Epidermal melanocyte (primary cell): ENCODE measurements at regions not wholly inside any gene's neighbourhood (a gene's known extent, or its start where the extent isn't known, plus 50 kb on each side); places are given as distances from the start of the nearest gene placed in this dataset.
"Not testable (repeated sequence)": the region's sequence is repeated elsewhere in the genome, so short reads cannot be mapped to it uniquely, and the experiment has no call there.

Experiments used
- DNase-seq: peaks from one replicate; pipeline ENCODE4 v3.0.0; 2011; ENCODE audit warnings: low spot score; ENCODE audit not compliant: insufficient read length

GRCh38 chr2:59167514-59167913, 926.4 kb upstream of the FANCL start:
- no peak for DNase-seq

DNA sequence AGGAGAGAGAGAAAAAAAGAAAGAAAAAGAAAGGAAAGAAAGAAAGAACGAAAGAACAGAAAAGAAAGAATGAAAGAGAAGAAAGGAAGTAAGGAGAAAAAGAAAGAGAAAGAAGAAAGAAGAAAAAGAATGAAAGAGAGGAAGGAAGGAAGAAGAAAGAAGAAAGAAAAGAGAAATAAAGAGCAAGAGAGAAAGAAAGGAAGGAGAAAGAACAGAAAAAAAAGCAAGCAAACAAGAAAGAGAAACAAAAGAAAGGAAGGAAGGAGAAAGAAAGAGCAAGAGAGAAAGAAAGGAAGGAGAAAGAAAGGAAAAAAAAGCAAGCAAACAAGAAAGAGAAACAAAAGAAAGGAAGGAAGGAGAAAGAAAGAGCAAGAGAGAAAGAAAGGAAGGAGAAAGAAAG, 916.8 kb upstream of the FANCL start:
- not testable (repeated sequence) for DNase-seq

GRCh38 chr2:59151805-59152204, 910.7 kb upstream of the FANCL start:
- no peak for DNase-seq

GRCh38 chr2:59150217-59150849, 909.2 kb upstream of the FANCL start:
- DNase-seq, result no peak

DNA sequence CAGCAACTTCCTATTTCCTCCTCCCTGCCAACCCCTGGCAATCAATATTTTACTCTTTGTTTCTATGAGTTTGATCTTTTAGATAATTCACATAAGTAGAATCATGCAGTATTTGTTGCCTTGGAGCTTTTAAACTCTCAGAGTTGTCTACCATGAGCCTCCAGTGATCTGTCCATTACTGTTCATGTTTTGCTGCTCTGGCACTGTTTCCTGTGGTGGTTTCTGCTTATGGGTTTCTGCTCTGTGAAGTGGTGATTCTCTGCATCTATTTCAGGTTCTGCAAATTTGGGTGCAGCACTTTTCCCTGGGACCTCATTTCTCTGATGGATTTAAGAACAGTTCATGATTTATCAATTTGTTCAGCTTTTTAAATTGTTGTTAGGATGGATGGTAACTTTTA, 908.1 kb upstream of the FANCL start:
- no peak for DNase-seq

DNA sequence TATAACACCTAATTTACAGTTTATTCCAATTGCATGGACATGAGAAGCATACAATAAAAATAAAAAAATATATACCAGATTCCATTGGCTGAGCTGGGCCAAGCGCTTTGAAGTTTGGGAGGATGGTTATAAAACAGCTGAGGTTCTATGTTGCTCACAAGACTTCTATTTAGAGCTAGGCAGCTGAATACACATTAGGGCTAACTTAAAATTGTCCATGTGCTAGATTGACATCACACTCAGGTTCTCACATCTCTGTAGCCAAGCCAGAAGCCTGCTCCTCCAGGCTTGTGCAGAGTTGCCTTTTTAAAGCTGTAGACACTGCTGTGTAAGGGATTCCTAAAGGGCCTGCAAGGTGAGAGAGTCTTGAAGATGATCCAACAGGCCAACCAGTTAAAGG, 871.1 kb upstream of the FANCL start:
- DNase-seq, result no peak

- no peak for DNase-seq
Measured at GRCh38 chr2:59096973-59097372, 855.8 kb upstream of the FANCL start.

DNA sequence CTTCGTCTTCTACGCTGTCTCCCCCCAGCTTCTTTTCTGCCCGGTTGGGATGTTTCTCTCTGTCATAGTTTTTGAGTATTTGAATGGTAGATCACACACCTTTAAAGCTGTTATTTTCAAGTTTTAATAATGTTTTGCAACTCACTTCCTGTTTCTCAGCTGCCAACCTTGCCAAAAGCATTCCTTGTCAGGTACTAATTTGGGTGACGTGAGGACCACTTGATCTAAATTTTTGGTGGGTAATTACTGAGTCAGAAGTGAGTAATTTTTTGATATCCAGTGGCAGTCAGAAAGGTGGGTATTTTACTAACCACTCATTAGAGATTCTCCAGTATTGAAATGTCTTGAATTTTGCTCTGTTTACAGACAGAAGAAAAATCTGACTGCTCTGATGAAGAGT, 852.4 kb upstream of the FANCL start:
- no peak for DNase-seq

- no peak for DNase-seq
Measured at GRCh38 chr2:59084326-59084725, 843.2 kb upstream of the FANCL start.

DNA sequence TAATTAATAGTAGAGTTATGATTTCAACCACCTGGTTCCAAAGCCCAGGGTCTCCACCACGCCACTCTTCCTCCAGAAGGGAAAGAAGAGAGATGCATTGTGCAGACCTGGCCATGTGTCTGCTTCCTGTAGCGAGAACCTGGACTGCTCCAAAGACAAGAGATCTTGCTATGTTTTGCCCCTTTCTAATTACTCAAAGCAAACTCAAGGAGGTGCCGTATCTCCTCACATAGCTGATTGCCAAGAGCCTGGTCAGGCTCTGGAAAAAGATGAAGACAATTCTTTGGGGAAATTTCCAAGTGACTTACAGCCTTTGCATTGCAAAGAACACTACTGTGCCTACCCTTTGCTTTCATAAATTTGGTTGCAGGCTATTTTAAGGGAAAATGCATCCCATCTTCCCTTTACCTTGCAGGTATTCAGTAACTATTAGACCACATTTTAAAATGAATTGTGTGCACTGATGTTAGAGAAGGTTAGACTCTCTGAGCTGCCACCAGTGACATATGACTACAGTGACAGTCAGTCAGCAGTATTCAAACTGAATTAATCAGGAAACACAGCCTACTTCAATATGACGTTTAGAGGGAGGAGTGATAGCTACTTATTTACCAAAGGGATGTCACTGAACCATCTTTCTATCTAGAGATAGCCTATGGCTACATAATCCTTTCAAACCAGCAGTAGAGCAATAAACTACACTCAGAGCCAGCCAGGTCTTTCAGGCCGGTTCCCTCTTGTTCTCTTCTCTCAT, 842.1 kb upstream of the FANCL start:
- DNase-seq, result no peak

DNA sequence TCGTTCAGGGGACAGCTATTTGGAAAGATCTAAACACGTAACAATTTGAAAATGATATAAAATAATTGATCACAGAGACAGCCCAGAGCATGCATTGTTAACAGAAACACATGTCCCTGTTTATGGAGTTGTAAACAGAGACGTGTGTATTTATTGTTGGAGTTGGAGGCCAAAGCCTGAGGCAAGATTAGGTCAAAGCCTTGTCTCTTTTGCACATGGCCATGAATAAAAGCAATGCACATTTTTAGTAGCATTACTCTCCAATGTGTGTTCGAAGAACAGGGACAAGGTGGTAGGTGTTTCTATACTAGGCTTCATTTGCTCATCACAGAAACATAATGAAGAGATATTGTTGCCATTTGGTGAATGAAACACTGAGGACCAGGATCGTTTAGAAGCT, 841.5 kb upstream of the FANCL start:
- DNase-seq, result no peak

DNA sequence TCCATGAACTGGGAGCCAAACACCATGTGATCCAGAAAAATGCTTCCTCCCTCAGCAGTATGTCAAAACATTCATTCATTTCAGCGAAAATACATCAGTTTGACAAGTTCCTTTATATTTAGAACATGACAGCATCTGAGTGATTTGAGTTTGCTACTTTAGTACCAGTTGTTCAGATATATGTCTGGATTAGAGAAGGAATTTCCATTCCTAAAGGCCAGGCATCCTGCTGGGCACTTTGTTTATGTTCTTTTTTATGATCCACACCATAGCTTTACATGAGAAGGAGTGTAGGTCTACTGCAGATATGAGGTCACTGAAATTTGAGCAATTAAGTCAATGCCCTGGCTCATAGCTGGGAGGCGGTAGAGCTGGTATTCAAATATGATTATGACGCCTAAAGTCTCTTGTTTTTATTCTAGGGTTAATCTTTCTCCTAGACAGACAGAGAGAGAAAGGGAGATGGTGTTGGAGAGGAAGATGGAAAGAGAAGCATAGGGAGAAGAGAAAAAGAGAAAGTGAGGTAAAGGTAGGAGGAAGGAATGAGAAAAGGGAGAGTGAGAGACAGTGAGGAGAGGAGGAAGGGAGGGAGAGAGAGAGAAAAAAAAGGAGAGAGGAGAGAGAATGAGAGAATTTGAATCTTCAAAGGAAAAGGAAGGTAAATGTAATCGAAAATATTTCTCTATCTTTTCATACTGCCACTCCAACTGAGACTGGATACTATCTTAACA, 839.5 kb upstream of the FANCL start:
- DNase-seq, result no peak

DNA sequence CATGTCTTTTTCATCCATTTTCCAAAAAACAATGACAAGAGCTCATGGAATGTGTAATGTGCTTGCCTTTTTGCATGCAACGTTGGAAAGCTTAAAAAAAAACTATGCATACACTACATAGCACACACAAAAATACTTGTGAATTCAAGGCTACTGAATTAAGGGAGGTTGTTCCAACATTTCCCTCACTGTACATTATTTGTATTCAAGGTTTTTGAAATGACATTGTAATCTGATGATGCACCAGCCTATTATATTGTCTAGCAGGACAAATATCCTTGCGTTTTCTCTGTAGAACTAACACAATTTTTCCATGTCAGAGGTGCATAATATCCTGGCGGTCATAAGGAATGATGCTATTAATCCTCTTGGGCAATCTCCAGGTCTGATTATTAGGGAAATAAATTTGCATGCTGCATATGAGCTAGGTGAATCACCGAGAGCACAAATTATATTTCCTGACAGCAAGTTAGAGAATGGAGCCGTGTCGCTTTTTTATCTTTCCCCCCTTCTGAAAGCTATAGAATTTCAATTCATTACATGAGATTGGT, 836.9 kb upstream of the FANCL start:
- DNase-seq, result no peak

- no peak for DNase-seq
Measured at GRCh38 chr2:59077026-59077725, 836.1 kb upstream of the FANCL start.

GRCh38 chr2:59076079-59076619, 835.0 kb upstream of the FANCL start:
- DNase-seq, result no peak

DNA sequence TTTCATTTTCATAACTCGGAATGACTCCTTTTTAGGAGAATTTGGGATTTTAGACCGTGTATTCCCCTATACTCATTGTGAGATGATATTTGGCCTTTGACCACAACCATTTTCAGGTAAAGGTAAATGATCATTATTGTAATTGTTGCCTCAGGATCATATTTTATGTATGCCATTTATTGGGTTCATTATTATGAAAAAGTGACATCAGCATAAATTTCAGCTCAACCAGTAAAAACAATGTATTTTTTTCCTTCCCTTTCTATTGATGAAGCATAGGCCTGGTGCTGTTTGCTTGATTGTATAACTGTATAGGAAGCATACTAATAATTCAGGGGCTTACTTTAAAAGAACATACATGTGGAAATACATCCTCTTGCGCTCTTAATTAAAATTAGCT, 832.9 kb upstream of the FANCL start:
- DNase-seq, result no peak

GRCh38 chr2:59073286-59073685, 832.2 kb upstream of the FANCL start:
- DNase-seq, result no peak

- DNase-seq, result no peak
Measured at GRCh38 chr2:59068255-59068654, 827.1 kb upstream of the FANCL start.

GRCh38 chr2:59066787-59067399, 825.8 kb upstream of the FANCL start:
- no peak for DNase-seq

DNA sequence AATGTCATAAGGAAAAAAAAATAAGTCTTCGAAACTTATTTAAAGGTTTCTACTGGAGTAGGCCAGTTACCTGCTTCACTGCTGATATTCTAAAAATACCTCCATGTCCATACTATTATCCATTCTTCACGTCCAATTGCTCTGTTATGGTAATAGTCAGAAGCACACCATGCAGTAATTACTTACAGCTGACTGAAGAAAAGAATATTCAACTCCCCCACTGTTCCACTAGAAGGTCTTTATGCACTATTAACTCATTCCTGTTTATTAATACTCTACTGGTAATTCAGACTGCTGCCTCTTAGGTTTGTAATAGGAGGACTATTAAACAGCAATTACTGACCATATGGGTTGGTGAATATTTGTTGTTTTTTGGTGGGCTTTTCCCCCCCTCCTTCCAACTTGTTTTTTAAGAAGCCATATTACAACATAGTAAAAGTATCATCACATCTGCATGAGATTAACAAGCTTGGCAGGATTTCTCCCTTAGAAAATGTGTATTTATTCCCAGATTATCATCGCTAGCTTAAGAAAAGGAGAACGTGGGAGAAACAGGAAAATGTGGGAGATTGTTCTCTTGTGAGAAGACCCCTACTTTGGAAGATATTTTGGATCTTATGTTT, 806.4 kb upstream of the FANCL start:
- DNase-seq, result no peak
